DOHH2 (cell line): ENCODE measurements at regions not wholly inside any gene's neighbourhood (a gene's known extent, or its start where the extent isn't known, plus 50 kb on each side); places are given as distances from the start of the nearest gene placed in this dataset.

Source experiments
- EZH2phosphoT487 ChIP-seq: fragments of 200-600 bp; sonication (generic); IDR thresholded peaks from 2 replicates; pipeline ENCODE4 v1.6.1; 2017; ENCODE audit warnings: borderline replicate concordance, mild to moderate bottlenecking, antibody characterized with exemption, low read length, moderate library complexity, mixed read lengths
- TF ChIP-seq, protein P1 (sequence below): fragments of 200-600 bp; sonication (generic); IDR thresholded peaks from one replicate; pipeline ENCODE4 v1.5.1; 2014; ENCODE audit warnings: antibody characterized with exemption, mild to moderate bottlenecking, low read depth, low read length; ENCODE audit not compliant: poor library complexity, severe bottlenecking

DNA sequence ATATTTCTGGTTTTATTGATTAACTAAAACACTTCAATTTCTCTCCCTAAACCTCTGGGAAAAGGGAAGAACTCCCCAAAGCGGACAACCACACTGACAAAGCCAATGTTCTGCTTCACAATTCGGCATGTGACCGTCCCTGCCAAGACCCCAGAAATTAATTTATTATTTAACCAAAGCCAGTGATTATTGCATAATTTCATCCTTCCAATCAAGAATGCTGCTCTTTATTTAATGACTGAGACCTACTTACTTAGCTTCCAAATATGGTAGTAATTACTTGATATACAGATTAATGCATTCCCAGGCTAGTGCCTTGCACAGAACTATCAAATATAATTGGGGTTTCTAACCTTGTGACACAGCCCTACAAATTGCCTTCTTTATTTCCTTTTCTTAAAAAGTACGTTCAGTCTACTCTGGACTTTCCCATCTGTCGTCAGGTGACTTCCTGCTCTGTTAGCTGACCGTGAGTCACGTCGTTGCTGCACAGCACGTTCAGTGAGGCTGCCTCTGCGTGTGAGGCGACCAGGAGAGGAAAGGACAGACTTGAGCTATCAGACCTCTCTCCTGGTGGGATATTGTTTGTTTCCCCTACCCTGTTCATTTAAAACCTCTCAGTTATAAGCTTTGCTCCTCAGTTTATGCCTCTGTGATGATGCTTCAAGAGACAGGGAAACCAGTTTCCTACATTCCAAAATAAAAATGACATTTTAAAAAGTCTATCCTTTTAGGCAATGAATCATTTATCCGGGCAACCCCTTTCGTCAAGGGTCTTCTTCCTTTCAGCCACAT, 55.7 kb upstream of the TNFAIP3 start:
- TF ChIP-seq, protein P1, sequence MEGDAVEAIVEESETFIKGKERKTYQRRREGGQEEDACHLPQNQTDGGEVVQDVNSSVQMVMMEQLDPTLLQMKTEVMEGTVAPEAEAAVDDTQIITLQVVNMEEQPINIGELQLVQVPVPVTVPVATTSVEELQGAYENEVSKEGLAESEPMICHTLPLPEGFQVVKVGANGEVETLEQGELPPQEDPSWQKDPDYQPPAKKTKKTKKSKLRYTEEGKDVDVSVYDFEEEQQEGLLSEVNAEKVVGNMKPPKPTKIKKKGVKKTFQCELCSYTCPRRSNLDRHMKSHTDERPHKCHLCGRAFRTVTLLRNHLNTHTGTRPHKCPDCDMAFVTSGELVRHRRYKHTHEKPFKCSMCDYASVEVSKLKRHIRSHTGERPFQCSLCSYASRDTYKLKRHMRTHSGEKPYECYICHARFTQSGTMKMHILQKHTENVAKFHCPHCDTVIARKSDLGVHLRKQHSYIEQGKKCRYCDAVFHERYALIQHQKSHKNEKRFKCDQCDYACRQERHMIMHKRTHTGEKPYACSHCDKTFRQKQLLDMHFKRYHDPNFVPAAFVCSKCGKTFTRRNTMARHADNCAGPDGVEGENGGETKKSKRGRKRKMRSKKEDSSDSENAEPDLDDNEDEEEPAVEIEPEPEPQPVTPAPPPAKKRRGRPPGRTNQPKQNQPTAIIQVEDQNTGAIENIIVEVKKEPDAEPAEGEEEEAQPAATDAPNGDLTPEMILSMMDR: no peak
- TF ChIP-seq EZH2phosphoT487: no peak
